ENCODE measurements at regions not wholly inside any gene's neighbourhood (a gene's known extent, or its start where the extent isn't known, plus 50 kb on each side); places are given as distances from the start of the nearest gene placed in this dataset.

DNA sequence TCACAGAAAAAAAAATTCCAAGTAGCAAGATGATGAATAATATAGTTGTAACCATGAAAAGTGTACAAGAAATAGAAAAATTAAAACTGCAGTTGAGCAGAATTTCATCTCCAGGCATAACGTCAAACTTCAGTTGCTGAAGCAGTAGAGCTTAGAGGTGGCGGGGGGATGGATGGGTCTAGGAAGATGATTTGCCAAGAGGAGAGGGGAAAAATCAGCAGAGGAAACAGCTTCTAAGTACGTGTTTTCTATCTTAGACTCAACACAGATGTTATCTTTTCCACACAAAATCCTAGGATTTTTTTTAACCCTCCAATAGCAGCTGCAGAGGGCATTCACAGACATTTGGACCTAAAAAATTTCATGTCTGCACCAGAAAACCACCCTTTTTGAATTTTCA lies 136.0 kb downstream of the OPN5 start:
- Histone ChIP-seq H3K9ac (ENCODE audit: extremely low read depth, low read length, poor library complexity, severe bottlenecking) (no peak overlapping the region), H3K4me3 (ENCODE audit: low read length) (no peak overlapping the region), H3K27ac (ENCODE audit: low read depth, low read length) (no peak overlapping the region), H3K4me1 (ENCODE audit: control insufficient read depth, insufficient read depth, low read length) (peaks cover 4% of the 10 kb centered on the region), H3K9me3 (ENCODE audit: control insufficient read depth, low read length) (peaks cover 6% of the 10 kb centered on the region), H3K27me3 (ENCODE audit: control insufficient read depth, insufficient read depth, low read length, poor library complexity, severe bottlenecking) (no peaks in the 10 kb centered on the region), H3K36me3 (ENCODE audit: control insufficient read depth, insufficient read depth, low read length) (no peaks in the 10 kb centered on the region)
- Mint-ChIP-seq H3K27ac (no peak overlapping the region), H3K36me3 (ENCODE audit: low read depth) (no peaks in the 10 kb centered on the region), H3K4me1 (peaks cover 18% of the 10 kb centered on the region), H3K27me3 (ENCODE audit: insufficient read depth) (peaks cover 2% of the 10 kb centered on the region), H3K4me3 (no peak overlapping the region), H3K9me3 (no peaks in the 10 kb centered on the region)
- DNase-seq: no peak
- TF ChIP-seq, protein P1, sequence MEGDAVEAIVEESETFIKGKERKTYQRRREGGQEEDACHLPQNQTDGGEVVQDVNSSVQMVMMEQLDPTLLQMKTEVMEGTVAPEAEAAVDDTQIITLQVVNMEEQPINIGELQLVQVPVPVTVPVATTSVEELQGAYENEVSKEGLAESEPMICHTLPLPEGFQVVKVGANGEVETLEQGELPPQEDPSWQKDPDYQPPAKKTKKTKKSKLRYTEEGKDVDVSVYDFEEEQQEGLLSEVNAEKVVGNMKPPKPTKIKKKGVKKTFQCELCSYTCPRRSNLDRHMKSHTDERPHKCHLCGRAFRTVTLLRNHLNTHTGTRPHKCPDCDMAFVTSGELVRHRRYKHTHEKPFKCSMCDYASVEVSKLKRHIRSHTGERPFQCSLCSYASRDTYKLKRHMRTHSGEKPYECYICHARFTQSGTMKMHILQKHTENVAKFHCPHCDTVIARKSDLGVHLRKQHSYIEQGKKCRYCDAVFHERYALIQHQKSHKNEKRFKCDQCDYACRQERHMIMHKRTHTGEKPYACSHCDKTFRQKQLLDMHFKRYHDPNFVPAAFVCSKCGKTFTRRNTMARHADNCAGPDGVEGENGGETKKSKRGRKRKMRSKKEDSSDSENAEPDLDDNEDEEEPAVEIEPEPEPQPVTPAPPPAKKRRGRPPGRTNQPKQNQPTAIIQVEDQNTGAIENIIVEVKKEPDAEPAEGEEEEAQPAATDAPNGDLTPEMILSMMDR (conservative IDR thresholded peaks at IDR 0.05): no peak
- 93 to 100% methylated on average over 2 to 3 of the region's 3 CpGs for WGBS, 2 experiments (ENCODE audit: insufficient coverage in 1 of 2, insufficient read length in 1 of 2)

- peaks cover 6% of the 10 kb centered on the region for H3K9me3 ChIP-seq (ENCODE audit: control insufficient read depth, low read length)
- no peaks in the 10 kb centered on the region for H3K4me1 ChIP-seq (ENCODE audit: control insufficient read depth, insufficient read depth, low read length)
- TF ChIP-seq, protein P1 (conservative IDR thresholded peaks at IDR 0.05): no peak
- no peaks in the 10 kb centered on the region for H3K27me3 ChIP-seq (ENCODE audit: control insufficient read depth, insufficient read depth, low read length, poor library complexity, severe bottlenecking)
- H3K36me3 ChIP-seq (ENCODE audit: control insufficient read depth, insufficient read depth, low read length): no peaks in the 10 kb centered on the region
- Mint-ChIP-seq H3K9me3 (no peaks in the 10 kb centered on the region), H3K27ac (no peak overlapping the region), H3K27me3 (ENCODE audit: insufficient read depth) (peaks cover 2% of the 10 kb centered on the region), H3K4me3 (no peak overlapping the region), H3K36me3 (ENCODE audit: low read depth) (no peaks in the 10 kb centered on the region), H3K4me1 (peaks cover 15% of the 10 kb centered on the region)
- no peak for DNase-seq
- 90 to 93% methylated on average over 2 to 3 of the region's 3 CpGs for WGBS, 2 experiments (ENCODE audit: insufficient coverage in 1 of 2, insufficient read length in 1 of 2)
- H3K9ac ChIP-seq (ENCODE audit: extremely low read depth, low read length, poor library complexity, severe bottlenecking): no peak overlapping the region
- H3K27ac ChIP-seq (ENCODE audit: low read depth, low read length): no peak overlapping the region
- H3K4me3 ChIP-seq (ENCODE audit: low read length): no peak overlapping the region
Measured at GRCh38 chr6:47917202-47917601, 135.4 kb downstream of the OPN5 start.

DNA sequence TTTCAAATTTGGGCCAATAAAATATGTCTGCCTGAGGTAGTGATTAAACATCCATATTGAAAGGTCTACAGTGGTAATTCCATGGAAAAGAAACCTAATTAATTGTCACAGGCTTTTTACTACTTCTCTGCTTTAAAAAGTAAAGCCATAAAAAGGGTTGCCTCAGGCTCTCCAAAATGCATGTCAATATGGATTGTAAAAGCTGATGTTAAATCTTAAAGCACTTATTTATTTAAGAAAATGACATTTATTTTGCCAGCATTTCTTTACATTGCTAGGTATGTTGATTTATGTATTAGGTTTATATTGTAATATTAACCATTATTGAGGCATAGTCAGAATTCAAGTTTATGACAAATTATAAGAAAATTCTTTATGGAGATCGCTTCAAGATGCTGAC lies 133.2 kb downstream of the OPN5 start:
- H3K27ac ChIP-seq (ENCODE audit: low read depth, low read length): no peak overlapping the region
- H3K4me1 Mint-ChIP-seq: peaks cover 4% of the 10 kb centered on the region
- H3K27me3 ChIP-seq (ENCODE audit: control insufficient read depth, insufficient read depth, low read length, poor library complexity, severe bottlenecking): no peaks in the 10 kb centered on the region
- 98 to 100% methylated on average over 1 of the region's 1 CpG for WGBS, 2 experiments (ENCODE audit: insufficient coverage in 1 of 2, insufficient read length in 1 of 2)
- no peak for DNase-seq
- no peak overlapping the region for H3K27ac Mint-ChIP-seq
- H3K9ac ChIP-seq (ENCODE audit: extremely low read depth, low read length, poor library complexity, severe bottlenecking): no peak overlapping the region
- no peaks in the 10 kb centered on the region for H3K36me3 ChIP-seq (ENCODE audit: control insufficient read depth, insufficient read depth, low read length)
- no peaks in the 10 kb centered on the region for H3K9me3 Mint-ChIP-seq
- peaks cover 4% of the 10 kb centered on the region for H3K9me3 ChIP-seq (ENCODE audit: control insufficient read depth, low read length)
- TF ChIP-seq, protein P1 (conservative IDR thresholded peaks at IDR 0.05): no peak
- H3K27me3 Mint-ChIP-seq (ENCODE audit: insufficient read depth): peaks cover 5% of the 10 kb centered on the region
- no peak overlapping the region for H3K4me3 Mint-ChIP-seq
- no peak overlapping the region for H3K4me3 ChIP-seq (ENCODE audit: low read length)
- H3K36me3 Mint-ChIP-seq (ENCODE audit: low read depth): no peaks in the 10 kb centered on the region
- H3K4me1 ChIP-seq (ENCODE audit: control insufficient read depth, insufficient read depth, low read length): no peaks in the 10 kb centered on the region
